Nucleus accumbens (tissue), 56 donors: ENCODE measurements at regions not wholly inside any gene's neighbourhood (a gene's known extent, or its start where the extent isn't known, plus 50 kb on each side); places are given as distances from the start of the nearest gene placed in this dataset.

Experiments used
- DNase-seq, 56 donors: peaks; one replicate each; lab custom pipeline; 2025; lab: John Stamatoyannopoulos, UW

- DNase-seq: no peak
Measured at GRCh38 chr1:79657951-79658658, 651.6 kb upstream of the ADGRL4 start.

GRCh38 chr1:79655876-79656275, 649.3 kb upstream of the ADGRL4 start:
- DNase-seq: no peak

- DNase-seq: no peak
Measured at GRCh38 chr1:79652426-79652825, 645.9 kb upstream of the ADGRL4 start.

GRCh38 chr1:79648126-79648525, 641.6 kb upstream of the ADGRL4 start:
- DNase-seq: no peak

GRCh38 chr1:79646880-79647279, 640.4 kb upstream of the ADGRL4 start:
- DNase-seq: no peak

- DNase-seq: no peak
Measured at GRCh38 chr1:79638382-79638781, 631.9 kb upstream of the ADGRL4 start.

GRCh38 chr1:79633456-79633855, 626.9 kb upstream of the ADGRL4 start:
- no peak for DNase-seq

GRCh38 chr1:79629414-79629813, 622.9 kb upstream of the ADGRL4 start:
- no peak for DNase-seq

GRCh38 chr1:79617777-79618176, 611.2 kb upstream of the ADGRL4 start:
- DNase-seq: no peak

- DNase-seq: no peak
Measured at GRCh38 chr1:79614762-79615161, 608.2 kb upstream of the ADGRL4 start.

- DNase-seq: no peak
Measured at GRCh38 chr1:79614106-79614505, 607.6 kb upstream of the ADGRL4 start.

- DNase-seq: no peak
Measured at GRCh38 chr1:79613046-79613445, 606.5 kb upstream of the ADGRL4 start.

- DNase-seq: no peak
Measured at GRCh38 chr1:79604490-79605198, 598.1 kb upstream of the ADGRL4 start.

- DNase-seq: no peak
Measured at GRCh38 chr1:79603843-79604242, 597.3 kb upstream of the ADGRL4 start.

- DNase-seq: no peak
Measured at GRCh38 chr1:79599257-79599656, 592.7 kb upstream of the ADGRL4 start.

- DNase-seq: no peak
Measured at GRCh38 chr1:79595931-79596330, 589.4 kb upstream of the ADGRL4 start.

- DNase-seq: no peak
Measured at GRCh38 chr1:79594121-79594698, 587.7 kb upstream of the ADGRL4 start.

- DNase-seq: no peak
Measured at GRCh38 chr1:79592707-79593106, 586.2 kb upstream of the ADGRL4 start.

- DNase-seq: no peak
Measured at GRCh38 chr1:79588719-79589118, 582.2 kb upstream of the ADGRL4 start.

GRCh38 chr1:79587229-79587628, 580.7 kb upstream of the ADGRL4 start:
- no peak for DNase-seq

- no peak for DNase-seq
Measured at GRCh38 chr1:79585801-79586200, 579.3 kb upstream of the ADGRL4 start.

GRCh38 chr1:79575424-79575823, 568.9 kb upstream of the ADGRL4 start:
- DNase-seq: no peak
